Neuronal stem cell (in vitro differentiated cells): ENCODE measurements at regions not wholly inside any gene's neighbourhood (a gene's known extent, or its start where the extent isn't known, plus 50 kb on each side); places are given as distances from the start of the nearest gene placed in this dataset.

Source experiments
- DNase-seq: peaks from one replicate; pipeline ENCODE4 v3.0.0-alpha.2; 2013; ENCODE audit warnings: low spot score
- H2AFZ ChIP-seq: one replicate; pipeline ENCODE4 v1.6.1; 2013; ENCODE audit warnings: mild to moderate bottlenecking, low read length, inconsistent platforms
- H2AK5ac ChIP-seq: 2 replicates; pipeline ENCODE4 v1.6.1; 2013; ENCODE audit warnings: low read depth, mild to moderate bottlenecking, inconsistent platforms, low read length, moderate library complexity, mixed read lengths
- H2BK120ac ChIP-seq: 2 replicates; pipeline ENCODE4 v1.6.1; 2013; ENCODE audit warnings: low read depth, mild to moderate bottlenecking, inconsistent platforms, low read length, moderate library complexity, mixed read lengths
- H2BK12ac ChIP-seq: one replicate; pipeline ENCODE4 v1.6.1; 2013; ENCODE audit warnings: low read length, inconsistent platforms
- H2BK15ac ChIP-seq: 2 replicates; pipeline ENCODE4 v1.6.1; 2013; ENCODE audit warnings: mild to moderate bottlenecking, low read length, inconsistent platforms, mixed read lengths
- H2BK5ac ChIP-seq: one replicate; pipeline ENCODE4 v1.6.1; 2013; ENCODE audit warnings: inconsistent platforms, mild to moderate bottlenecking, low read length, moderate library complexity
- H3K14ac ChIP-seq: one replicate; pipeline ENCODE4 v1.6.1; 2013; ENCODE audit warnings: low read length, inconsistent platforms
- H3K18ac ChIP-seq: 2 replicates; pipeline ENCODE4 v1.6.1; 2013; ENCODE audit warnings: low read length, inconsistent platforms
- H3K23ac ChIP-seq: 2 replicates; pipeline ENCODE4 v1.6.1; 2013; ENCODE audit warnings: low read depth, mild to moderate bottlenecking, mixed read lengths, low read length, inconsistent platforms; ENCODE audit not compliant: poor library complexity
- H3K27ac ChIP-seq: replicated peaks from 3 replicates; pipeline ENCODE4 v1.5.1; 2013; ENCODE audit warnings: low read length, inconsistent platforms
- H3K27me3 ChIP-seq, 3 experiments: 2 replicates each; pipeline ENCODE4 v1.6.1; 2013; ENCODE audit warnings: low read length in 3 of 3, mild to moderate bottlenecking in 2 of 3, inconsistent platforms in 1 of 3, low read depth in 1 of 3, mixed read lengths in 1 of 3, moderate library complexity in 1 of 3; ENCODE audit not compliant: control insufficient read depth in 3 of 3, insufficient read depth in 3 of 3
- H3K36me3 ChIP-seq, 2 donors: replicated peaks in 1 of 2; 2 replicates each; pipeline ENCODE4 v1.6.1; 2013; ENCODE audit warnings: low read length in 2 of 2; ENCODE audit not compliant: control insufficient read depth in 2 of 2, insufficient read depth in 2 of 2
- H3K4ac ChIP-seq: 2 replicates; pipeline ENCODE4 v1.6.1; 2013; ENCODE audit warnings: inconsistent platforms, mild to moderate bottlenecking, low read length, moderate library complexity
- H3K4me1 ChIP-seq, 2 donors: 1 replicate in 1 of 2; 2 replicates in 1 of 2; pipeline ENCODE4 v1.6.1; 2013; ENCODE audit warnings: low read length in 2 of 2, low read depth in 1 of 2; ENCODE audit not compliant: control insufficient read depth in 2 of 2, insufficient read depth in 1 of 2
- H3K4me2 ChIP-seq: one replicate; pipeline ENCODE4 v1.6.1; 2013; ENCODE audit warnings: mild to moderate bottlenecking, low read length, inconsistent platforms; ENCODE audit not compliant: insufficient read depth, poor library complexity, severe bottlenecking
- H3K4me3 ChIP-seq, 2 donors: 2 replicates each; pipeline ENCODE4 v1.5.1; 2013; ENCODE audit warnings: low read length in 2 of 2, mild to moderate bottlenecking in 2 of 2, inconsistent platforms in 1 of 2, moderate library complexity in 1 of 2
- H3K79me1 ChIP-seq: one replicate; pipeline ENCODE4 v1.6.1; 2013; ENCODE audit warnings: low read depth, mild to moderate bottlenecking, inconsistent platforms, low read length, moderate library complexity
- H3K9ac ChIP-seq: one replicate; pipeline ENCODE4 v1.6.1; 2013; ENCODE audit warnings: mild to moderate bottlenecking, low read depth, low read length, inconsistent platforms; ENCODE audit not compliant: poor library complexity
- H3K9me3 ChIP-seq, 2 donors: replicated peaks in 1 of 2; 2 replicates each; pipeline versions ENCODE3 to v1.6.1; 2013; ENCODE audit warnings: low read length in 2 of 2, mild to moderate bottlenecking in 2 of 2, inconsistent platforms in 1 of 2, low read depth in 1 of 2, mixed read lengths in 1 of 2, moderate library complexity in 1 of 2; ENCODE audit not compliant: control insufficient read depth in 2 of 2, insufficient read depth in 1 of 2
- H4K8ac ChIP-seq: one replicate; pipeline ENCODE4 v1.6.1; 2013; ENCODE audit warnings: low read depth, mild to moderate bottlenecking, inconsistent platforms, low read length, moderate library complexity
- H4K91ac ChIP-seq: one replicate; pipeline ENCODE4 v1.6.1; 2013; ENCODE audit warnings: low read length, low read depth, mild to moderate bottlenecking, inconsistent platforms; ENCODE audit not compliant: poor library complexity
- WGBS, 2 donors: extraction: QIAGEN DNeasy Blood & Tissue Kit; methylation state at CpG; one replicate each; pipeline ENCODE4 v1.1.7; 2013; ENCODE audit warnings: missing lambda C conversion rate in 2 of 2, mixed read lengths in 1 of 2; ENCODE audit not compliant: insufficient read length in 2 of 2, insufficient replicate concordance in 1 of 2; ENCODE audit errors: extremely low coverage in 2 of 2; 5-methylcytosine and 5-hydroxymethylcytosine counted together

DNA sequence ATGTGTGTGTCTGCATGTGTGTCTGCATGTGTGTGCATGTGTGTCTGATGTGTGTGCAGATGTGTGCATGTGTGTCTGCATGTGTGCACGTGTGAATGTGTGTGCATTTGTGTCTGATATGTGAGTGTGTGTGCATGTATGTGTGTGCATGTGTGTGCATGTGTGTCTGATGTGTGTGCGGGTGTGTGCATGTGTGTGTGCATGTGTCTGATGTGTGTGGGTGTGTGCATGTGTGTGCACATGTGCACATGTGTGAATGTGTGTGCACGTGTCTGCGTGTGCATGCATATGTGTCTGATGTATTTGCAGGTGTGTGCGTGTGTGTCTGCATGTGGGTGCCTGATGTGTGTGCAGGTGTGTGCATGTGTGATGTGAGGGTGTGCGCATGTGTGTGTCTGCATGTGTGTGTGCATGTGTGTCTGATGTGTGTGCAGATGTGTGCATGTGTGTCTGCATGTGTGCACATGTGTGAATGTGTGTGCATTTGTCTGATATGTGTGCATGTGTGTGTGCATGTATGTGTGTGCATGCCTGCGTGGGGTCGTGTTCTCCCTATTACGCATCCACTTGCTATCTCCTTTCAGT, 470.1 kb upstream of the HS6ST1 start:
- Histone ChIP-seq H3K79me1 (no peaks in the 10 kb centered on the region), H3K9me3 (peaks cover 0 to 11% of the 10 kb centered on the region in 2 donors), H2AK5ac (no peak overlapping the region), H2BK5ac (no peak overlapping the region), H4K8ac (no peak overlapping the region), H4K91ac (peak overlapping the region; percentile 11), H2BK120ac (no peak overlapping the region), H3K36me3 (no peaks in the 10 kb centered on the region), H2BK12ac (no peak overlapping the region), H3K27me3 (no peaks in the 10 kb centered on the region), H3K9ac (peak overlapping the region; percentile 75), H2AFZ (no peak overlapping the region), H3K4ac (no peak overlapping the region), H2BK15ac (peak overlapping the region; percentile 64), H3K23ac (peak overlapping the region; percentile 8), H3K4me3 (peak overlapping the region in 1 of 2 donors; percentile 52), H3K14ac (peak overlapping the region; percentile 49), H3K18ac (no peak overlapping the region), H3K4me1 (peaks cover 15 to 17% of the 10 kb centered on the region in 2 donors), H3K27ac (no peak overlapping the region), H3K4me2 (no peak overlapping the region)
- DNase-seq = no peak
- WGBS, 2 donors = no CpG with 5 or more reads among the region's 9 CpGs

DNA sequence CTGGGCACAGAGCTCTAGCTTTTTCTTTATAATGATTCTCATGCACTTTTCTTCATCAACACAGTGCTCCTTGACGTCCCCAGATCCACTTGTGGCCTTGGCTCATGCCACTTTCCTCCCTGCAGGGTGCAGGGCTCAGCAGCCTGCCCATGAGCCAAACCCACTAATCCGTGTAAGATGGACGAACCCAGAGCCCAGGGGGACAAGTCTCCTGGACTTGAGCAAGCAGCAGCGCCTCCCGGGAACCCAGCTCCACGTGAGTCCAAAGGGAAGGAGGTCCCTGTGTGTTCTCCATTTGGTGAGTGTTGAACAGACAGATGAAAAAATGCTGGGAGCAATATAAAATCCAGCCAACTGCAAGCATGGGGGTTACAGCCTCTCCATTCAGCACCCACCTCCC, 470.6 kb upstream of the HS6ST1 start:
- Histone ChIP-seq H2BK15ac (peak overlapping the region; percentile 64), H2AFZ (no peak overlapping the region), H3K27me3 (no peaks in the 10 kb centered on the region), H3K79me1 (no peaks in the 10 kb centered on the region), H3K18ac (no peak overlapping the region), H2BK120ac (no peak overlapping the region), H2BK12ac (no peak overlapping the region), H3K4me2 (no peak overlapping the region), H3K4me1 (peaks cover 15 to 17% of the 10 kb centered on the region in 2 donors), H2AK5ac (no peak overlapping the region), H4K91ac (no peak overlapping the region), H3K9me3 (peaks cover 0 to 11% of the 10 kb centered on the region in 2 donors), H3K9ac (no peak overlapping the region), H2BK5ac (no peak overlapping the region), H3K4ac (no peak overlapping the region), H3K23ac (no peak overlapping the region), H3K36me3 (no peaks in the 10 kb centered on the region), H3K27ac (no peak overlapping the region), H3K4me3 (no peak overlapping the region), H3K14ac (peak overlapping the region; percentile 49), H4K8ac (no peak overlapping the region)
- DNase-seq = no peak
- no CpG with 5 or more reads among the region's 6 CpGs for WGBS, 2 donors

DNA sequence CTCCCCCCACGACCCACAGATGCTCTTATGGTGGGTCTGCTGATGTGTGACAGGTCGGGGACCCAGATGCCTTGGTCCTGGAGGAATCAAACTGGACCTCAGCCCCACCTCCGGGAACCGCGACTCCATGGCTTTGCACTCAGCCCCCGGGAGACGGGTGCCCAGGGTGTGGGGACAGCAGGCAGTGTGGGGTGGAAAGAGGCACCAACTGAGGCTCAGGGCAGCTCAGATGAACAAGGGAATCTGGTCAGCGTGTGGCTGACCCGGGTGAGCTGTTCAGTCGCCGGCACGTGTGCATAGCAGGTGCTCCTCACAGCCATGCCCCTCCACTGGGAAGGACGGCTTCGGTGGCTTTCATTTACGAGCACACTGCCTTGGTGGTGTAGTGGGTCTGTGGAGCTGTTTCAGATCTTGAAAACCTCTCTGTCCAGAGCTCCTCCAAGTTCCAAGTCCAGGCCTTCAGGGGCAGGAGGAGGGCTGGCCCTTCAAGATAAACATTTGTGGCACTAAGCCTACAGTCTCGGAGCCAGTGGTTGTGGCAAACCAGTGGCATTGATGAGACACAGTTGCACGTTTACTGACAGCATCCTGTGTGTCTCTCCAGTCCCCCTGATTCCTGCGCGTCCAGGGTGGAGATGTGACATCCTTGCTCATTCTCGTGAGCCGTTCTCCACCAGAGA, 471.2 kb upstream of the HS6ST1 start:
- Histone ChIP-seq H2AK5ac (no peak overlapping the region), H2BK12ac (no peak overlapping the region), H2BK5ac (no peak overlapping the region), H3K36me3 (no peaks in the 10 kb centered on the region), H3K27ac (no peak overlapping the region), H2BK15ac (no peak overlapping the region), H3K4me2 (no peak overlapping the region), H3K4me3 (no peak overlapping the region), H3K4ac (no peak overlapping the region), H3K9me3 (peaks cover 0 to 11% of the 10 kb centered on the region in 2 donors), H3K18ac (peak overlapping the region; percentile 67), H3K4me1 (peaks cover 15 to 17% of the 10 kb centered on the region in 2 donors), H3K79me1 (no peaks in the 10 kb centered on the region), H2AFZ (peak overlapping the region; percentile 83), H4K91ac (no peak overlapping the region), H3K23ac (no peak overlapping the region), H3K27me3 (no peaks in the 10 kb centered on the region), H4K8ac (peak overlapping the region; percentile 0), H3K9ac (no peak overlapping the region), H3K14ac (no peak overlapping the region), H2BK120ac (no peak overlapping the region)
- no CpG with 5 or more reads among the region's 21 CpGs for WGBS, 2 donors
- no peak for DNase-seq

DNA sequence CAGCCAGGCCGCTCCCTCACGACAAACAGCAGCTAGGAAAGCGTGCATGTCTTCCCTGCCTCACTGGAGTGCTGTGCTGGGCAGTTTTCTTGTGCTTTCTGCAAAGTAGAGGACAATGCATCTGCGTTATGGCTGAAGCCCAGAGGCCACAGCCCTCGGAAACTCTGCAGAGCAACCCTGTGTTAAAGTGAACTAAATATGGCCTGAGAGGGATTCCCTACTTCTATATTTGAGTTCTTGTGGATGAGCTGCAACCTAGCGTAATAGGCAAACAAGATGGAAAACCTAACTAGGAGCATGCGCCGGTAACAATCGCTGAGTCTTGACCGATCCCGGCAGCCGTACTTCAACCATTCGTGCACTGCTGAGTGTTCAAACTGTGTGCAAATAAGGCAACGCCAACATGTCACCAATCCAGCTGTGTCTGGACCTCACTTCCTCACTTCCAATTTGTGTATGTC, 471.9 kb upstream of the HS6ST1 start:
- no peak overlapping the region for H3K23ac ChIP-seq
- no peak overlapping the region for H2BK12ac ChIP-seq
- no peak overlapping the region for H3K4me3 ChIP-seq
- no peaks in the 10 kb centered on the region for H3K79me1 ChIP-seq
- no peak for DNase-seq
- peak overlapping the region; percentile 83 for H2AFZ ChIP-seq
- no peak overlapping the region for H2BK120ac ChIP-seq
- no peaks in the 10 kb centered on the region for H3K27me3 ChIP-seq
- no peak overlapping the region for H3K14ac ChIP-seq
- H3K18ac ChIP-seq = no peak overlapping the region
- H4K91ac ChIP-seq = no peak overlapping the region
- no peak overlapping the region for H3K9ac ChIP-seq
- H2BK15ac ChIP-seq = no peak overlapping the region
- H4K8ac ChIP-seq = no peak overlapping the region
- no CpG with 5 or more reads among the region's 14 CpGs for WGBS, 2 donors
- no peaks in the 10 kb centered on the region for H3K36me3 ChIP-seq
- no peak overlapping the region for H3K27ac ChIP-seq
- H2AK5ac ChIP-seq = no peak overlapping the region
- H3K4me1 ChIP-seq = peaks cover 15 to 17% of the 10 kb centered on the region in 2 donors
- H3K4me2 ChIP-seq = no peak overlapping the region
- H3K9me3 ChIP-seq = peaks cover 0 to 11% of the 10 kb centered on the region in 2 donors
- H3K4ac ChIP-seq = no peak overlapping the region
- no peak overlapping the region for H2BK5ac ChIP-seq
